ENCODE measurements at regions not wholly inside any gene's neighbourhood (a gene's known extent, or its start where the extent isn't known, plus 50 kb on each side); places are given as distances from the start of the nearest gene placed in this dataset.

GRCh38 chr15:96589864-96590263 is 259.4 kb downstream of the NR2F2 start:
- no peak for TF ChIP-seq POLR2A (IDR thresholded peaks at IDR 0.05)
- TF ChIP-seq CTCF (IDR thresholded peaks at IDR 0.05), result no peak

All from ovary (tissue), 3 donors.